OCI-LY1 (cell line): ENCODE measurements at regions not wholly inside any gene's neighbourhood (a gene's known extent, or its start where the extent isn't known, plus 50 kb on each side); places are given as distances from the start of the nearest gene placed in this dataset.

Source experiments
- H2AFZ ChIP-seq: fragments of 200-600 bp; sonication (generic), shearing (Covaris generic); 2 replicates; pipeline ENCODE4 v1.6.0; 2014; ENCODE audit warnings: antibody characterized with exemption, mild to moderate bottlenecking, low read length
- H3F3A ChIP-seq: fragments of 200-600 bp; sonication (generic), shearing (Covaris generic); 2 replicates; pipeline ENCODE4 v1.6.0; 2014; ENCODE audit warnings: mild to moderate bottlenecking, antibody characterized with exemption, low read length, moderate library complexity; ENCODE audit not compliant: insufficient read depth
- H3K27ac ChIP-seq: fragments of 200-600 bp; sonication (generic); 2 replicates; pipeline ENCODE4 v1.5.1; 2014; ENCODE audit warnings: low read length, mixed run types, mild to moderate bottlenecking, low read depth; ENCODE audit not compliant: poor library complexity, severe bottlenecking
- H3K27me3 ChIP-seq: fragments of 200-600 bp; sonication (generic); 2 replicates; pipeline ENCODE4 v1.6.0; 2014; ENCODE audit warnings: antibody characterized with exemption, mild to moderate bottlenecking, low read length, moderate library complexity; ENCODE audit not compliant: insufficient read depth
- H3K36me3 ChIP-seq: fragments of 200-600 bp; sonication (generic); 2 replicates; pipeline ENCODE4 v1.6.1; 2014; ENCODE audit warnings: mild to moderate bottlenecking, antibody characterized with exemption, low read length, moderate library complexity, mixed read lengths; ENCODE audit not compliant: insufficient read depth
- H3K4me1 ChIP-seq: fragments of 200-600 bp; sonication (generic); 2 replicates; pipeline ENCODE4 v1.5.1; 2014; ENCODE audit warnings: mild to moderate bottlenecking, low read length, moderate library complexity; ENCODE audit not compliant: insufficient read depth, severe bottlenecking
- H3K4me2 ChIP-seq: fragments of 200-600 bp; sonication (generic), shearing (Covaris generic); 2 replicates; pipeline ENCODE4 v1.6.1; 2014; ENCODE audit warnings: low read length
- H3K4me3 ChIP-seq: fragments of 200-600 bp; sonication (generic); 2 replicates; pipeline ENCODE4 v1.5.1; 2014; ENCODE audit warnings: low read length, low read depth, mild to moderate bottlenecking, mixed read lengths; ENCODE audit not compliant: poor library complexity, severe bottlenecking
- H3K79me2 ChIP-seq: fragments of 200-600 bp; shearing (Covaris generic); 2 replicates; pipeline ENCODE4 v1.6.1; 2016; ENCODE audit warnings: mixed run types, low read length, mixed read lengths; ENCODE audit not compliant: insufficient read depth
- H3K9ac ChIP-seq: fragments of 200-600 bp; sonication (generic), shearing (Covaris generic); 2 replicates; pipeline ENCODE4 v1.6.1; 2014; ENCODE audit warnings: mild to moderate bottlenecking, low read length, mixed read lengths
- H3K9me2 ChIP-seq: fragments of 200-600 bp; sonication (generic), shearing (Covaris generic); 2 replicates; pipeline ENCODE4 v1.6.1; 2014; ENCODE audit warnings: low read depth, mild to moderate bottlenecking, low read length, mixed read lengths
- H3K9me3 ChIP-seq: fragments of 200-600 bp; shearing (Covaris generic); 2 replicates; pipeline ENCODE4 v1.6.1; 2014; ENCODE audit warnings: low read length, mixed read lengths
- H4K20me1 ChIP-seq: fragments of 200-600 bp; sonication (generic), shearing (Covaris generic); 2 replicates; pipeline ENCODE4 v1.6.0; 2016; ENCODE audit warnings: mild to moderate bottlenecking, low read length; ENCODE audit not compliant: insufficient read depth
- CTCF ChIP-seq: fragments of 200-600 bp; sonication (generic), shearing (Covaris generic); IDR thresholded peaks from 2 replicates; pipeline ENCODE4 v1.5.1; 2017; ENCODE audit warnings: mild to moderate bottlenecking, antibody characterized with exemption, low read length, moderate library complexity, mixed read lengths
- EZH2 ChIP-seq: fragments of 200-600 bp; sonication (generic), shearing (Covaris generic); IDR thresholded peaks from 2 replicates; pipeline ENCODE4 v1.8.0; 2017; ENCODE audit warnings: borderline replicate concordance, mixed run types, mild to moderate bottlenecking, antibody characterized with exemption, low read length, moderate library complexity, mixed read lengths

GRCh38 chr1:29397981-29398380 is 161.7 kb downstream of the PTPRU start:
- Histone ChIP-seq H3K4me2 (no peak overlapping the region), H3K27me3 (no peaks in the 10 kb centered on the region; the same call in 1 of the 2 replicates), H3K9ac (no peak overlapping the region), H3K79me2 (no peaks in the 10 kb centered on the region), H3K9me2 (no peaks in the 10 kb centered on the region), H3K9me3 (no peaks in the 10 kb centered on the region), H3K36me3 (no peaks in the 10 kb centered on the region), H2AFZ (no peak overlapping the region), H3K4me1 (no peaks in the 10 kb centered on the region), H3K4me3 (no peak overlapping the region), H3F3A (no peaks in the 10 kb centered on the region), H3K27ac (no peak overlapping the region), H4K20me1 (no peaks in the 10 kb centered on the region)
- TF ChIP-seq CTCF: no peak
- TF ChIP-seq EZH2: no peak

- Histone ChIP-seq H2AFZ (no peak overlapping the region), H3F3A (no peaks in the 10 kb centered on the region), H3K9ac (no peak overlapping the region), H3K4me2 (no peak overlapping the region), H4K20me1 (no peaks in the 10 kb centered on the region), H3K4me1 (no peaks in the 10 kb centered on the region), H3K4me3 (no peak overlapping the region), H3K27me3 (no peaks in the 10 kb centered on the region; the same call in 1 of the 2 replicates), H3K27ac (no peak overlapping the region), H3K79me2 (no peaks in the 10 kb centered on the region), H3K9me3 (no peaks in the 10 kb centered on the region), H3K36me3 (no peaks in the 10 kb centered on the region), H3K9me2 (no peaks in the 10 kb centered on the region)
- TF ChIP-seq EZH2: no peak
- TF ChIP-seq CTCF: no peak
Measured at GRCh38 chr1:29397256-29397590, 160.9 kb downstream of the PTPRU start.

DNA sequence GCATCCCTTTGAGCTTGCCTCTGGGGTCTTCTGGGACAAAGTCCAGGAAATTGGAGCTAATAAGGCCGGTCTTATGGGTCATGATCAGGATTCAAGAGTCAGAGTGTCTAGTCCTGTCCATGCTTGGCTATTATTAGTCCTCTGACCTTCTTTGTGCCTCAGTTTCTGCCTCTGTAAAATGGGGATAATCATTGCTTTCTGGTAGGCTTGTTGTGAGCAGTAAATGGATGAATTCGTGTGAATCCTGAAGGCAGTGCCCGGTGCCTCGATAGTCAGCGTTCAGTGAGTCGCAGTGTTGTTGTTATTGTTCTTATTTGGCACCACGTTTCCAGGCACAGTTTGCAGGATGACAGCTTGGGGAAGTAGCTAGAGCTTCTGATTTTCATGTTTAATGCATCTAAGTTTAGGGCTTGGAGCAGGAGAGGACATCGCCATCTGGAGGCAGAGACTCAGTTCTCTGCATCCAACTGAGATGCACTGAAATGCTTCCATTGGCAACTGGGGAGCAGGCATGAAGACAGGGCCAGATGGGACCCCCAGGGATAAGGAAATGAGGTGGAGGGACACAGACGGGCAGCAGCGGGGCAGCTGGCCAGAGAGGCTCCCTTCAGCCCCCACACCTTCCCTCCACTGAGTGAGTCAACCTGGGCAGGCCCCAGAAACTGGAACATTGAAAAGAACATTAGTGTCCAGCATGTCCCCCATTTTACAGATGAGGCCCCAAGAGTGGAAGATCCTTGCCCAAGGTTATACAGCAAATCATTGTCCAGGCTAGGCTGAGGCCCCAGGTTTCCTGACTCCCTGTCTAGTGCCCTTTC is 160.3 kb downstream of the PTPRU start:
- H3K36me3 ChIP-seq: no peaks in the 10 kb centered on the region
- no peak overlapping the region for H3K4me3 ChIP-seq
- H3K4me2 ChIP-seq: no peak overlapping the region
- no peaks in the 10 kb centered on the region for H4K20me1 ChIP-seq
- H3K4me1 ChIP-seq: no peaks in the 10 kb centered on the region
- no peaks in the 10 kb centered on the region for H3K9me3 ChIP-seq
- H2AFZ ChIP-seq: no peak overlapping the region
- H3K27me3 ChIP-seq: no peaks in the 10 kb centered on the region; the same call in 1 of the 2 replicates
- no peaks in the 10 kb centered on the region for H3F3A ChIP-seq
- no peaks in the 10 kb centered on the region for H3K9me2 ChIP-seq
- TF ChIP-seq CTCF (no peak), EZH2 (no peak)
- H3K79me2 ChIP-seq: no peaks in the 10 kb centered on the region
- H3K9ac ChIP-seq: no peak overlapping the region
- H3K27ac ChIP-seq: no peak overlapping the region
